Right atrium auricular region (tissue), 2 donors: ENCODE measurements at regions not wholly inside any gene's neighbourhood (a gene's known extent, or its start where the extent isn't known, plus 50 kb on each side); places are given as distances from the start of the nearest gene placed in this dataset.
"Not testable (repeated sequence)": the region's sequence is repeated elsewhere in the genome, so short reads cannot be mapped to it uniquely, and the experiment has no call there.

Experiments used
- DNase-seq: peaks from one replicate; pipeline ENCODE4 v3.0.0-alpha.2; 2019; ENCODE audit warnings: low spot score
- H3K27ac ChIP-seq, 2 donors: fragments of 200-600 bp; sonication (generic); 1 replicate in 1 of 2; 2 replicates in 1 of 2; pipeline ENCODE4 v1.5.1; 2016 to 2019
- H3K27me3 ChIP-seq, 2 donors: fragments of 200-600 bp; sonication (generic); one replicate each; pipeline versions ENCODE4 v1.5.1 to v1.6.0; 2017 to 2019
- H3K36me3 ChIP-seq: fragments of 200-600 bp; sonication (generic); one replicate; pipeline ENCODE4 v1.5.1; 2016
- H3K4me1 ChIP-seq, 2 donors: fragments of 200-600 bp; sonication (generic); one replicate each; pipeline versions ENCODE4 v1.5.1 to v1.6.0; 2017 to 2019
- H3K4me3 ChIP-seq, 2 donors: fragments of 200-600 bp; sonication (generic); 1 replicate in 1 of 2; 2 replicates in 1 of 2; pipeline ENCODE4 v1.5.1; 2017 to 2019; ENCODE audit warnings: mild to moderate bottlenecking in 1 of 2, moderate library complexity in 1 of 2
- H3K9me3 ChIP-seq, 2 donors: fragments of 200-600 bp; sonication (generic); one replicate each; pipeline ENCODE4 v1.5.1; 2019

DNA sequence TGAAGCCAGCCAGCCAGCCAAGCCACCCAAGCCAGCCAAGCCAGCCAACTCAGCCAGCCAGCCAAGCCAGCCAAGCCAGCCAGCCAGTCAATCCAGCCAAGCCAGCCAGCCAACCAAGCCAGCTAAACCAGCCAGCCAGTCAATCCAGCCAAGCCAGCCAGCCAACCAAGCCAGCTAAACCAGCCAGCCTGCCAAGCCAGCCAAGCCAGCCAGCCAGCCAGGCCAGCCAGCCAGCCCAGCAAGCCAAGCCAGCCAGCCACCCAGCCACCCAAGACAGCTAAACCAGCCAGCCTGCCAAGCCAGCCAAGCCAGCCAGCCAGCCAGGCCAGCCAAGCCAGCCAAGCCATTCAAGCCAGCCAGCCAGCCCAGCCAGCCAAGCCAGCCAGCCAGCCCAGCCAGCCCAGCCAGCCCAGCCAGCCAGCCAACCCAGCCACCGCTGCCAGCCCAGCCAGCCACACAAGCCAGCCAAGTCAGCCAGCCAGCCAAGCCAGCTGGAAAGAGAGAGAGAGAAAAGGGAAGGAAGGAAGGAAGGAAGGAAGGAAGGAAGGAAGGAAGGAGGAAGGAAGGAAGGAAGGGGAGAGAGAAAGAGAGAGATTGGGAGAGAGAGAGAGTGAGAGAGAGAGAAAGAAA is 1606.8 kb downstream of the RPIA start:
- H3K4me1 ChIP-seq, H3K27ac ChIP-seq, H3K27me3 ChIP-seq, H3K4me3 ChIP-seq, H3K36me3 ChIP-seq, DNase-seq, H3K9me3 ChIP-seq: not testable (repeated sequence)

DNA sequence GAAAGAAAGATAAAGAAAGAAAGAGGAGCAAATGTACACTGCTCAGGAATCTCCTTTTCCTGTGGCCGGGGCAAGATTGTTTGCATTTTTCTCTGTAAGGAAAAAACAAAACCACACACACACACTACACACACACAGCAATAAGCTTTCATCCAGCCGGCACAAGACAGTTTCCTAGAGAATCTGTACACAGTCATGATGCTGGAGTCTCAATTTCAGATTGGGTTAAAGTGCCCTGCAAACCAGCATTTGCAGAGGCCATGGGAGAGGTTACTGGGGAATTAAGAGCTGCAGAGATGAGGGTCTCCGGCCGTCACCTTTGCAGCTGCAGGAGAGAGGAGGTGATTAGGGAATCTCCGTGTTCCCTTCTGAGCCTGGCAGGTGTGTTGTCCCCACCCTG is 1607.5 kb downstream of the RPIA start:
- H3K36me3 ChIP-seq, DNase-seq, H3K9me3 ChIP-seq, H3K27me3 ChIP-seq, H3K27ac ChIP-seq, H3K4me3 ChIP-seq, H3K4me1 ChIP-seq: not testable (repeated sequence)

DNA sequence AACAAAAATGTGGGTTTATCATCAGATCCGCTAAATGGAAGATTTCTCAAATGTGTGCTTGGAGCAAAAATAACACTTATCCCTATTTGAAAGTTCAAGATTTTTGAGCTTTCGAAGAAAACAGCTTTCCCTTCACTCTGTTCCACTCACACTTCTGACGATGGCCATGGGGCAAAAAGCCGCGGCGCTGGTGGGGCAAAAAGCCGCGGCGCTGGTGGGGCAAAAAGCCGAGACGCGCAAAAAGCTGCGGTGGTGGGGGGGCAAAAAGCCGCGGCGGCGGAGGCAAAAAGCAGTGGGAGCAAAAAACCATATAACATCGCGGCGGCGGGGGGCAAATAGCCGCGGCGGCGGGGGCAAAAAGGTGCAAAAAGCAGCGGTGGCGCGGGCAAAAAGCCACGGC is 1631.5 kb downstream of the RPIA start:
- H3K9me3 ChIP-seq, H3K27ac ChIP-seq, H3K36me3 ChIP-seq, DNase-seq, H3K27me3 ChIP-seq, H3K4me1 ChIP-seq: not testable (repeated sequence)
- H3K4me3 ChIP-seq, result peak overlapping the region in 1 of 2 donors; percentile 45

DNA sequence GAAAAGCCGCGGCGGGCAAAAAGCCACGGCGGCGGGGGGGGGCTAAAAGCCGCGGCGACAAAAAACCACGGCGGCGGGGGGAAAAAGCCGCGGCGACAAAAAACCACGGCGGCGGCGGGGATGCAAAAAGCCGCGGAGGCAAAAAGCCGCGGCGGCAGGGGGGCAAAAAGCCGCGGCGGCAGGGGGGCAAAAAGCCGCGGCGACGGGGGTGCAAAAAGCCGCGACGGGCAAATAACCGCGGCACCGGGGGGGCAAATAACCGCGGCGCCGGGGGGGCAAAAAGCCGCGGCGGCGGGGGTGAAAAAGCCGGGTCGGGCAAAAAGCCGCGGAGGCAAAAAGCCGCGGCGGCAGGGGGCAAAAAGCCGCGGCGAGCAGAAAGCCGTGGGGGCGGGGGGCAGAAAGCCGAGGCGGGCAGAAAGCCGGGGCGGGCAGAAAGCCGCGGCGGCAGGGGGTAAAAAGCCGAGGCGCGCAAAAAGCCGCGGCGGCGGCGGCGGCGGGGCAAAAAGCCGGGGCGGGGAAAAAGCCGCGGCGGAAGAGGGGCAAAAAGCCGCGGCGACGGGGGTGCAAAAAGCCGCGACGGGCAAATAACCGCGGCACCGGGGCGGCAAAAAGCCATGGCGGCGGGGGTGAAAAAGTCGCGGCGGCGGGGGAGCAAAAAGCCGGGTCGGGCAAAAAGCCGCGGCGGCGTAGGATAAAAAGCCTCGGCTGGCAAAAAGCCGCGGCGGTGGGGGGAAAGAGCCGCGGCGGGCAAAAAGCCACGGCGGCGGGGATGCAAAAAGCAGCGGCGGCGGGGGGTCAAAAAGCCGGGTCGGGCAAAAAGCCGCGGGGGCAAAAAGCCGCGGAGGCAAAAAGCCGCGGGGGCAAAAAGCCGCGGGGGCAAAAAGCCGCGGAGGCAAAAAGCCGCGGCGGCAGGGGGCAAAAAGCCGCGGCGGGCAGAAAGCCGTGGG is 1632.4 kb downstream of the RPIA start:
- H3K27ac ChIP-seq, H3K27me3 ChIP-seq, DNase-seq, H3K9me3 ChIP-seq, H3K36me3 ChIP-seq, H3K4me1 ChIP-seq: not testable (repeated sequence)
- peak overlapping the region; percentile 43 to 45 for H3K4me3 ChIP-seq

DNA sequence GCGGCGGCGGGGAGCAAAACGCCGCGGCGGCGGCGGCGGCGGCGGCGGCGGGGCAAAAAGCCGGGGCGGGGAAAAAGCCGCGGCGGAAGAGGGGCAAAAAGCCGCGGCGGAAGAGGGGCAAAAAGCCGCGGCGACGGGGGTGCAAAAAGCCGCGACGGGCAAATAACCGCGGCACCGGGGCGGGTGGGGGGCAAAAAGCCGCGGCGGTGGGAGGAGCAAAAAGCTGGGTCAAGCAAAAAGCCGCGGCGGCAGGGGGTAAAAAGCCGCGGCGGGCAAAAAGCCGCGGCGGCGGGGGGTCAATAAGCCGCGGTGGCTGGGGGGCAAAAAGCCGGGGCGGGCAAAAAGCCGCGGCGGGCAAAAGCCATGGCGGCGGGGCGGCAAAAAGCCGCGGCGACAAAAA is 1633.2 kb downstream of the RPIA start:
- DNase-seq, H3K4me1 ChIP-seq, H3K9me3 ChIP-seq, H3K36me3 ChIP-seq, H3K27me3 ChIP-seq, H3K27ac ChIP-seq: not testable (repeated sequence)
- peak overlapping the region; percentile 43 to 45 for H3K4me3 ChIP-seq

DNA sequence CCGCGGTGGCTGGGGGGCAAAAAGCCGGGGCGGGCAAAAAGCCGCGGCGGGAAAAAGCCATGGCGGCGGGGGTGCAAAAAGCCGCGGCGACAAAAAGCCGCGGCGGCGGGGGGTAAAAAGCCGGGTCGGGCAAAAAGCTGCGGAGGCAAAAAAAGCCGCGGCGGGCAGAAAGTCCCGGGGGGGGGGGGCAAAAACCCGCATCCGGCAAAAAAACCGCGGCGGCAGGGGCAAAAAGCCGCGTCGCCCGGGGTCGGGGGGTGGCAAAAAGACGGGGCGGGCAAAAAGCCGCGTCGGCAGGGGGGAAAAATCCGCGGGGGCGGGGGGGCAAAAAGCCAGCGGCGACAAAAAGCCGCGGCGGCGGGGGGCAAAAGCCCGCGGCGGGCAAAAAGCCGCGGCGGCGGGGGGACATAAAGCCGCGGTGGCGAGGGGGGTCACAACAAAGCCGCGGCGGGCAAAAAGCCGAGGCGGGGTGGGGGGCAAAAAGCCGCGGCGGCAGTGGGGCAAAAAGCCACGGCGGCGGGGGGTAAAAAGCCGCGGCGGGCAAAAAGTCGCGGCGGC is 1634.4 kb downstream of the RPIA start:
- H3K9me3 ChIP-seq, H3K36me3 ChIP-seq, H3K4me1 ChIP-seq, H3K27me3 ChIP-seq, H3K27ac ChIP-seq, DNase-seq: not testable (repeated sequence)
- H3K4me3 ChIP-seq, result peak overlapping the region in 1 of 2 donors; percentile 15

DNA sequence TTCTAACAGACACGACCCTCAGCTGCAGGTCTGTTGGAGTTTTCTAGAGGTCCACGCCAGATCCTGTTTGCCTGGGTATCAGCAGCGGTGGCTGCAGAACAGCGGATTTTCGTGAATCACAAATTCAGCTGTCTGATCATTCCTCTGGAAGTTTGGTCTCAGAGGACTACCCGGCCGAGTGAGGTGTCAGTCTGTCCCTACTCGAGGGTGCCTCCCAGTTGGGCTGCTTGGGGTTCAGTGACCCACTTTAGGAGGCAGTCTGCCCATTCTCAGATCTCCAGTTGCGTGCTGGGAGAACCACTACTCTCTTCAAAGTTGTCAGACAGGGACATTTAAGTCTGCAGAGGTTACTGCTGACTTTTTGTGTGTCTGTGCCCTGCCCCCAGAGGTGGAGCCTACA is 1664.1 kb downstream of the RPIA start:
- H3K27me3 ChIP-seq, H3K4me3 ChIP-seq, H3K4me1 ChIP-seq, H3K27ac ChIP-seq, H3K36me3 ChIP-seq, DNase-seq, H3K9me3 ChIP-seq: not testable (repeated sequence)

DNA sequence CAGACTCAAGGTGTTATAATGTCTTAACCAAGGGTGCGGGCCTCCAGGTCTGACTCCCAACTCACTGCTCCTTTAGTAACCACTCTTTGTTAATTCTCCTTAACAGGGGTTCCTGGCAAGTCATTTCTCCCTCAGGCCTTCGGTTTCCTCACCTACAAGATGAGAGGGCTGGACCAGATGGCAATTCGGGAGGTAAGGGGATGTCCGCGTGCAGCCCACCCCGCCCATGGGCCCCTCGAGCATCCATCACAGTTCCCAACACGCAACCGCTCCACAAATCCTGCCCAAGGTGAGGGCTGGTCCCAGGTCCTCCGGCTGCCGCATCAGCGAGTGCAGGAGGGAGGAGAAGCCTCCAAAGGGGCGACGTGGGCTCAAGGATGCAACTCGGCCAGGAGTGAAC is 1667.9 kb downstream of the RPIA start:
- H3K4me1 ChIP-seq, H3K4me3 ChIP-seq, H3K27ac ChIP-seq, H3K27me3 ChIP-seq, DNase-seq, H3K9me3 ChIP-seq, H3K36me3 ChIP-seq: not testable (repeated sequence)

DNA sequence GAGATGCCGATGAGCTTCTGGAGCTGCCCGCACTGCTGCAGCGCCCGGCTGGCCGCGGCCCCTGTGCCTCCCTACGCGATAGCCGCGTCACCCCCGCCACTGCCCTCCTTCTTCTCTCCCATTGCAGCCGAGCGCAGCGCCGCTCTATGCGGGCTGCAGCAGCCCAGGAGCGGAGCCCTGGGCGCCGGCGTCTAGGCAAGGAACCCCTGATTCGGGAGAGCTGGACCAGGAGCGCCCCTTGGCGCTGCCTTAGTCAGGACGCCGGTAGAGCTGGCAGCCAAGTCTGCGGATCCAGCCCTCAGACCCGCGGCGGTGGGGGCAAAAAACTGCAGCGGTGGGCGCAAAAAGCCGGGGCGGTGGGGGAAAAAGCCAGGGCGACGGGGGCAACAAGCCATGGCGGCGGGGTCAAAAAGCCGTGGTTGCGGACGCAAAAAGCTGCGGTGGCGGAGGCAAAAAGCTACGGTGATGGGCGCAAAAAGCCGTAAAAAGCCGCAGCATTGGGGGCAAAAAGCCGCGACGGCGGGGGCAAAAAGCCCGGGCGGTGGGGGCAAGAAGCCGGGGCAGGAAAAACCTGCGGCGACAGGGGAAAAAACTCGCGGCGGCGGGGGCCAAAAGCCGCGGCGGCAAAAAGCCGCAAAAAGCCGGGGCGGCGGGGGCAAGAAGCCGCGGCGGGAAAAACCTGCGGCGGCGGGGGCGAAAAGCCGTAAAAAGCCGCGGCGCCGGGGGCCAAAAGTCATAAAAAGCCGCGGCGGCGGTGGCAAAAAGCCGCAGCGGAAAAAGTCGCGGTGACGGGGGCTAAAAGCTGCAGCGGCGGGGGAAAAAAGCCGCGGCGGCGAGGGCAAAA is 1668.6 kb downstream of the RPIA start:
- not testable (repeated sequence) for DNase-seq, H3K9me3 ChIP-seq, H3K4me1 ChIP-seq, H3K36me3 ChIP-seq, H3K27ac ChIP-seq, H3K27me3 ChIP-seq
- peak overlapping the region in 1 of 2 donors; percentile 25 for H3K4me3 ChIP-seq

DNA sequence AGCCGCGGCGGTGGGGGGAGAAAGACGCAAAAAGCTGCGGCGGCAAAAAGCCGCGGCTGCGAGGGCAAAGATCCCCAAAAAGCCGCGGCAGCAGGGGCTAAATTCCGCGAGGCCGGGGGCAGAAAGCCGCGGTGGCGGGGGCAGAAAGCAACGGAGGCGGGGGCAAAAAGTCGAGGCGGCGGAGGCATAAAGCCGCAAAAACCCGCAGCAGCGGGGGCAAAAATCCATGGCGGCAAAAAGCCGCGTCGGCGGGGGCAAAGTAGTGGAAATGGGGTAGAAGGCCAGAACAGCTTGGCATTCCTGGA is 1669.2 kb downstream of the RPIA start:
- H3K9me3 ChIP-seq, DNase-seq: not testable (repeated sequence)

More for the DNA sequence above, 1669.2 kb downstream of the RPIA start:
- H3K4me1 ChIP-seq, H3K27ac ChIP-seq, H3K27me3 ChIP-seq, H3K36me3 ChIP-seq: not testable (repeated sequence)
- H3K4me3 ChIP-seq, result peak overlapping the region in 1 of 2 donors; percentile 25
